ENCODE measurements at regions not wholly inside any gene's neighbourhood (a gene's known extent, or its start where the extent isn't known, plus 50 kb on each side); places are given as distances from the start of the nearest gene placed in this dataset.
"Not testable (repeated sequence)": the region's sequence is repeated elsewhere in the genome, so short reads cannot be mapped to it uniquely, and the experiment has no call there.

DNA sequence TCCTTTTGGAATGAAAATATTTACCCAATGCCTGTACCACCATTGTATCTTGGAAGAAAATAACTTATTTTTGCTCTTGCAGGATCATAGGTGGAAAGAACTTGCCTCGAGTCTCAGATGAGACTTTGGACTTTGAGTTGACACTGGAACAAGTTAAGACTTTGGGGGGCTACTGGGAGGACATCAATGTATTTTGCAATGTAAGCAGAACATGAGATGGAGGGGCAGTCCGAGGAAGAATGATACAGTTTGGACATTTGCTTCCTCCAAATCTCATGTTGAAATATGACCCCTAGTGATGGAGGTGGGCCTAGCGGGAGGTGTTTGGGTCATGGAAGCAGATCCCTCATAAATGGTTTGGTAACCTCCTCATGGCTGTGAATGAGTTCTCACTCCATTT is 1428.6 kb downstream of the ZPLD1 start:
- no peak for DNase-seq (ENCODE audit: low read depth in 2 of 3, low spot score in 1 of 3)

DNA sequence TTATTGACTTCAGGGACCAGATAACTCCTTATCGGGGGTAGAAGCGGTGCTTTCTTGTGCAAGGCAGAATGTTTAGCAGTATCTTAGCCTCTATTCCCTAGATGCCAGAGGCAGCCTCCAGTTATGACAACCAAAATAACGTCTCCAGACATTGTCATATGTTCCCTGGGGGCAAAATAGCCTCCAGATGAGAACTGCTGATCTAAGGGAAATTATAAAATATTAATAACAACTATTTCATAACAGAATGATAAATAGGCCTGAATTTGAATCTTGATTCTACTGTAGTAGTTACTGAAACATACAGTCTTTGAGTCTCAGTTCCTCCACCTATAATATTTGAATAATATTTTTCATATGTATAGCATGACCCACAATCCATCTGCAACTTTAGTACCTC is 1431.3 kb downstream of the ZPLD1 start:
- no peak for DNase-seq (ENCODE audit: low read depth in 2 of 3, low spot score in 1 of 3)

DNA sequence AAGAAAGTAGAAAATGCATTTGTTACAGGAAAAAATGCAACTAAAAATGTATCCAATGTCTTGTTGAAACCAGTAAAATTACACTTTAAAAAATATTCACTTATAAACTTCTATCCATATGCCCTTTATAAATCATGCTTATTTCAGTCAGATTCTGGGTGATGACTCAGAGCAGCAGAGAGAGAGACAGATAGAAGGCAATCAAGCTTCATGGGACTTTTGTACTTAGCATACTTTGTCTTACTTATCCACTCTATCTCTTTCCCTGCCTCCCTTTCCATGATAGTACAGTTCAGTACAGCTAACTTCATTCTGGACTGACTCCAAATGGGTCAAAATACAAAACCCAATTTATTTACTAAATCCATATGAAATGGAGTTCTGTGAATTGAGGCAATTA is 1438.2 kb downstream of the ZPLD1 start:
- DNase-seq (ENCODE audit: low read depth in 2 of 3, low spot score in 1 of 3): no peak

- DNase-seq (ENCODE audit: low read depth in 2 of 3, low spot score in 1 of 3): no peak
Measured at GRCh38 chr3:103873897-103874545, 1439.2 kb downstream of the ZPLD1 start.

DNA sequence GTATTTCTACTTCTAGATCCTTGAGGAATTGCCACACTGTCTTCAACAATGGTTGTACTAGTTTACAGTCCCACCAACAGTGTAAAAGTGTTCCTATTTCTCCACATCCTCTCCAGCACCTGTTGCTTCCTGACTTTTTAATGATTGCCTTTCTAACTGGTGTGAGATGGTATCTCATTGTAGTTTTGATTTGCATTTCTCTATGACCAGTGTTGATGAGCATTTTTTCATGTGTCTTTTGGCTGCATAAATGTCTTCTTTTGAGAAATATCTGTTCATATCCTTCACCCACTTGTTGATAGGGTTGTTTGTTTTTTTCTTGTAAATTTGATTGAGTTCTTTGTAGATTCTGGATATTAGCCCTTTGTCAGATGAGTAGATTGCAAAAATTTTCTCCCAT is 1447.0 kb downstream of the ZPLD1 start:
- not testable (repeated sequence) for DNase-seq (ENCODE audit: low read depth in 2 of 3, low spot score in 1 of 3)

GRCh38 chr3:103889675-103890074 is 1454.9 kb downstream of the ZPLD1 start:
- DNase-seq (ENCODE audit: low read depth in 2 of 3, low spot score in 1 of 3): no peak

- DNase-seq (ENCODE audit: low read depth in 2 of 3, low spot score in 1 of 3): no peak
Measured at GRCh38 chr3:103894162-103894822, 1459.5 kb downstream of the ZPLD1 start.

DNA sequence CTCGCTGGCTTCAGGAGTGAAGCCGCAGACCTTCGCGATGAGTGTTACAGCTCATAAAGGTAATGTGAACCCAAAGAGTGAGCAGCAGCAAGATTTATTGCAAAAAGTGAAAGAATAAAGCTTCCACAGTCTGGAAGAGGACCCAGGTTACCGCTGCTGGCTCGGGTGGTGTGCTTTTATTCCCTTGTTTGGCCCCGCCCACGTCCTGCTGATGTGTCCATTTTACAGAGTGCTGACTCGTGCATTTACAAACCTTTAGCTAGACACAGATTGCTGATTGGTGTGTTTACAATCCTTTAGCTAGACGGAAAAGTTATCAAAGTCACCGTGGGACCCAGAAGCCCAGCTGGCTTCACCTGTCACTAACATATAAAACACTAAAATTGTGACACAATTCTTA is 1464.5 kb downstream of the ZPLD1 start:
- DNase-seq (ENCODE audit: low read depth in 2 of 3, low spot score in 1 of 3): no peak

DNA sequence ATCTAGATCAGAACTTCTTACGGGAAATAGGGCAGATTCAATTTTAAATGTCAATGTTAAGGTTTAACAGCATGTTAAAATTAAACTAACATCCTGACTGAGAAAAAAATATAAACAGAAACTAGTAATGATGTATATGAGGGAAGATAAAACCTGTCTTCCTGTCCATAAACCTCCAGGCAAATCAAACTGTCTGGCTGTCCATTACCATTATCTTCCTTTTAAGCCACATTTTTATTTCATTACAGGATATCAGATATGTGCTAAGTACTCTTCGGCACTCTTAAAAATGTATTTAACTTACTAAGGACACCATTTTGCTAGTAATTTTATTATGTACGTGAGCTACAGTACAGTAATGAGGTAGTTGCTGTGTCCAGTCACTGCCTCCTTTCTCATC is 1461.7 kb upstream of the ALCAM start:
- DNase-seq (ENCODE audit: low read depth in 2 of 3, low spot score in 1 of 3): no peak

DNA sequence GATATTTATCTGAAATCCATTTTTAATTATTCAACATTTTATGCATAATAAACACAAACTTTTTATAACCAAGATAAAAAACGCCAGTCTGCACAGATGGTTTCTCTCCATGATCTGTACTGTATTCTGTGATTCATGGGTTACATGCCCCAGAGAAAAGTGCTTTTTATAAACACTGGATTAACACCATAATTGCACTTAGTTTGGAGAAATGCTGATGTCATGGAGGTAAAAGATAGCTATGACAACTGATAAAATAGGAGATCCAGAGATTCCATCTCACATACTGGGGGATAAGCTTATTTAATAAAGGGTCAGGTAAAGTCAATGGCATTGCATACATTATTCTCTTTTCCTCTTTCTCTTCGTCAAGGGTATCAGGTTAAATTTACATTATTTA is 1460.4 kb upstream of the ALCAM start:
- DNase-seq (ENCODE audit: low read depth in 2 of 3, low spot score in 1 of 3): no peak

GRCh38 chr3:103906808-103907207 is 1459.9 kb upstream of the ALCAM start:
- no peak for DNase-seq (ENCODE audit: low read depth in 2 of 3, low spot score in 1 of 3)

DNA sequence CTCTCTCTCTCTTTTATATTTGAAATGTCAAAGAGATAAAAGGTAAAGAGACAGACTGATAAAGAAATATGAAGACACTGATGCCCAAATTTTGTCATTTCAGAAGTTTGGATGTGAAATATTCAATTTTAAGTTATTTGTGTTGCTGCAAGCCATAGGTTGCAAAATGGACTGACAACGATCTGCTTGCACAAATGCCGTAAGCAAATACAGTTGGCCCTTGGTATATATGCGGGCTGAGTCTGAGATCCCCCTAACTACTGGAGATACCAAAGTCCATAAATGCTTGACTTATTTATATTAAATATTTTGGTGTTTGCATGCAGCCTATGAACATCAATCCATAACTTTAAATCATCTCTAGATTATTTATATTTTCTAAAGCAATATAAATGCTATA is 1459.1 kb upstream of the ALCAM start:
- no peak for DNase-seq (ENCODE audit: low read depth in 2 of 3, low spot score in 1 of 3)

DNA sequence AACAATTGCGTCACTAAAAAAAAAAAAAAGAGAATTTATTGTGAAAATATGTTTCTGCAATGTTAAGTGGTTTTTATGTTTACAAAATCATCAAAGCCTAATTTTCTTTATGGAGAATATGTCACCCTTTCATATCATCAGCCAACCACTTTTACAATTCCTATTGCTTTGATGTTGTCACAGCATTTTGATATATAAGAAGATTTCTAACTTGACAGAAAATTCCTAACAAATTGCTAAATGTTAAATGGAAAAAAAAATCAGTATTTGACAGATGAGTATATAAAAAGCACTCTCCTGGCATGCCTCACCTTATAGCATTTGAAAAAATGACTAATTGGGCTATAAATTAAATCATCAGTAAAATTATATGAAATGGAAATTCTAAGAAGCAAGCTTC is 1457.3 kb upstream of the ALCAM start:
- no peak for DNase-seq (ENCODE audit: low read depth in 2 of 3, low spot score in 1 of 3)

DNA sequence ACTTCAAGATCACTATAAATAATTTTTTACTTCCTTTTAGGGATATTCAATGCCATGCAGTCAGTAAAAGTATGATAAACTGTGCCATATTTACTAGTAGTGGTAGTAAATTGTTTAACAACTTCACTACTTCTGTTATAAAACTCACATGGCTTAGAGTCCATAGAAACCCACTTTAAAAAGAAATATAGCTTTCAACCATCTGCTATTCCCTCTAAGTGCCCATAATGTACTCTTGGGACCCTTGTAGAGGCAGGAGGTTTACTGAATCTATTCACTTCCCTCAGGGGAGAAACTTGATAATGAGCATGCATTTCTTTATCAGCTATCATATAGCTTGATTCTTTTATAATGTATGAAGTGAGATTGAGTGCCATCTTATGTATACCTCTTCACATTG is 1448.4 kb upstream of the ALCAM start:
- no peak for DNase-seq (ENCODE audit: low read depth in 2 of 3, low spot score in 1 of 3)

DNA sequence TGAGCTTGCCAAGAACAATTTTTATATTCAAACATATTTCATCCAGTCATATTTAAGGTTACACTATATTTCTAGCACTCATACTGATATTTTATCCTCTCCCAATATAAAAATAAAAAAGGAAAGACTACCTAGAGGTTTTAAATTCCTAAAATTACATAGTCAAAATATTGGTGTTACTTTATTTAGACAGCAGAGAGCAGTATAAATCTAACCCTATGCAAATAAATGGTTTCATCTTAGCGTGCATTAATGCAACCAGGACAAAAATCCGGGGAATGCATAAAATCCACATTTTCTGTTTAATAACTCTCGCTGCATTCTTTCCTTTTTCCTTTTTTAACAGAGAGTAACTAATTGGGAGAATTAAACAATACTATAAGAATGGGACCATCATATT is 1447.4 kb upstream of the ALCAM start:
- no peak for DNase-seq (ENCODE audit: low read depth in 2 of 3, low spot score in 1 of 3)

DNA sequence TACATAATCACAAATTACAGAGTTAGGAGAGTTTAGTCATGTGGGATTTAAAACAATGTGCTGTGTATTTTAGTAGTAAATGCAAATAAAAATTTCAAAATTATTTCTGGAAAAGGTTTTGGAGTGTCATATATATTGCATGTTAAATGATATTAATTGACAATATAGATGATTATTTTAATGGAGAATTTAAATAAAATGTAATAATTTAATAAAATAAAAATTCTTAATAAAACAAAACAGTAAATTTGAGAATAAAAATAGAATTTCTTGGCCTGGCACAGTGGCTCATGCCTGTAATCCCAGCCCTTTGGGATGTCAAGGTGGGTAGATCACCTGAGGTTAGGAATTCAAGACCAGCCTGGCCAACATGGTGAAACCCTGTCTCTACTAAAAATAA is 1442.8 kb upstream of the ALCAM start:
- no peak for DNase-seq (ENCODE audit: low read depth in 2 of 3, low spot score in 1 of 3)

DNA sequence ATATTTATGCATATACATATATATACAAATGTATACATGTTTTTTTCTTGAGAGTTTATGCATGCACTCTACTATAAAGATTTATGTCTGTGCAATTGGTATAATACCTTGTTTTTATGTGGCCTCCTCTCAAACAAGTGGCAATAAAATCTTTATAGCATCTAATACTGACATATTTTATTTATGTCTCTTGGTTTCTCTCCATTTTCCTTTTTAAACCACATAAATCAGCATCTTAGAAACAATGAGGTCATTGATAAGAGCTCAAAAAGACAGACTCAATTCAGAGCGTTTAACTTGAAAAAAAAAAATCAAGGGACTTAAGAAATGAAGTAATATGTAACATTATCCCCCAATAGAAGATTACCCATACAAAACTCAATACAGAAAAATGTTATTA is 1442.2 kb upstream of the ALCAM start:
- no peak for DNase-seq (ENCODE audit: low read depth in 2 of 3, low spot score in 1 of 3)

DNA sequence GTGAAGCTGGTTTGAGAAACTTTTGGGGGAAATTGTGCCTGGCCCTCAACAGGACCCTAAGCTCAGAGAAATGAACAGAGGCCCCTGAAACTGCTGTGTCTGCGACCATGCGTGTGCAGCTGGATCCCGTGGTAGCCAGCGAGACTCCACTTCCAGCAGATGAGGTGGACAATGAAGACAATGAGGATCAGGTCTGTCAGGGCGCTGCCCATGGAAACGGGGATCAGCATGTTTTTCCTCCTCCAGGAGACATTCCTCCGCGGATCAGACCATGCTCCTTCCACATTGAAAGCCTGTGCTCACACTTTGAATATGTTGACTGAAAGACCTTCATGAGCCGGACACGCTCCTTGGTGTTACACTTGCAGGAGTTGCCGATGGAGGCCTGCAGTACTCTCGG is 1439.8 kb upstream of the ALCAM start:
- no peak for DNase-seq (ENCODE audit: low read depth in 2 of 3, low spot score in 1 of 3)

DNA sequence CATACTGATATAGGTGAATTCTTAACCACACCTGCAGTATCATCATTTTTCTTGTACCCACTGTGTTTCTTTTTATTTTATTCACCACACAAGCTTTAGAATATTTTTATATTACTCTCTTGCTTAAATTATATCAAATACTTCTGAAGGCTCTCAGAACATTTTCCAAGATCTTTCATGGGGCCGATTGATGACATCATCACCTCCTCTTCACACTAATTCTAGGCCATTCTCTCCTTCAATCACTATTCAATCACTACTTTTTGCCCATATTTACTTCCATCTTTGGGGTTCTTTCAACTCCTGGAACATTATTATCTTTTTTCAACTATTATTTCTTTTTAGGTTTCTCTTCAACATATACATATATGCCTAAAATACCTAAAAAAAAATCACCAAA is 1438.8 kb upstream of the ALCAM start:
- no peak for DNase-seq (ENCODE audit: low read depth in 2 of 3, low spot score in 1 of 3)

- no peak for DNase-seq (ENCODE audit: low read depth in 2 of 3, low spot score in 1 of 3)
Measured at GRCh38 chr3:103937094-103937493, 1429.6 kb upstream of the ALCAM start.

- no peak for DNase-seq (ENCODE audit: low read depth in 2 of 3, low spot score in 1 of 3)
Measured at GRCh38 chr3:103947062-103947461, 1419.6 kb upstream of the ALCAM start.

DNA sequence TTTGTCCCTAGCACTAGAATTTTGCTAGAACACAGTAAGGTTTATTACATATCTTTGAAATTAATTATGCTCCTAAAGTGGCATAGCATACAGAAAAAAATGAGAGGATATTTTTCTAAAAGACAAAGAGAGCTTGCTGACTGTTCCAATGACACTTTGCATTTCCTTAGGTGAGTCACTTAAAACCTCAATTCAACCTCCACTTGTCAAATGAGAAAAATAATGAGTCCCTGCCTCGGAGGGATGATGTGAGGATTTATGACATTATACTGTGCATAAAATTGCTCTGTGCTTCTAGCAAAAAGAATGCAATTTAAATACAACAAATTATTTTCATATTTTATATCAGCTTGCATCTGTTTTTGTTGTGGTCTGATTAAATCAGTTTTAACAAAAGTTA is 1417.0 kb upstream of the ALCAM start:
- DNase-seq (ENCODE audit: low read depth in 2 of 3, low spot score in 1 of 3): no peak

DNA sequence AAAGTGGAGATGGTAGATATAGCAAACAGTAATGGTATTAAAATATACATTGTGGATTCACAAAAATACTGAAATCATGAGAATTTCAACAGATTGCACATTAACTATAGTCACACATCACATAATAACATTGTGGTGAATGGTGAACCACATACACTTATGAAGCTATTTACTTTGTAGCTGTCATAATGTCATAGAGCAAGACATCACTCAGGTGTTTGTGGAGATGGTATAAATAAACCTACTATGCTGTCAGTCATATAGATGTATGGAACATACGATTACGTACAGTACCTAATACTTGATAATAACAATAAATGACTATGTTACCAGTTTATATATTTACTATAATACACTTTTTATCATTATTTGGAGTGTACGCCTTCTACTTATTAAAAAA is 1416.0 kb upstream of the ALCAM start:
- DNase-seq (ENCODE audit: low read depth in 2 of 3, low spot score in 1 of 3): no peak

All from stimulated activated CD4-positive, alpha-beta T cell treated with anti-CD3 and anti-CD28 coated beads, Interleukin-12 subunit alpha, Interleukin-12 subunit beta, amount 100 ng/mL, for 48 hours (primary cell).